NCI-H1105 treated with DMSO at 0.1 percent for 48 hours (cell line): ENCODE measurements at regions not wholly inside any gene's neighbourhood (a gene's known extent, or its start where the extent isn't known, plus 50 kb on each side); places are given as distances from the start of the nearest gene placed in this dataset.
"Not testable (repeated sequence)": the region's sequence is repeated elsewhere in the genome, so short reads cannot be mapped to it uniquely, and the experiment has no call there.

ENCODE experiments used
- DNase-seq: peaks from one replicate; lab custom pipeline; 2025; lab: John Stamatoyannopoulos, UW

DNA sequence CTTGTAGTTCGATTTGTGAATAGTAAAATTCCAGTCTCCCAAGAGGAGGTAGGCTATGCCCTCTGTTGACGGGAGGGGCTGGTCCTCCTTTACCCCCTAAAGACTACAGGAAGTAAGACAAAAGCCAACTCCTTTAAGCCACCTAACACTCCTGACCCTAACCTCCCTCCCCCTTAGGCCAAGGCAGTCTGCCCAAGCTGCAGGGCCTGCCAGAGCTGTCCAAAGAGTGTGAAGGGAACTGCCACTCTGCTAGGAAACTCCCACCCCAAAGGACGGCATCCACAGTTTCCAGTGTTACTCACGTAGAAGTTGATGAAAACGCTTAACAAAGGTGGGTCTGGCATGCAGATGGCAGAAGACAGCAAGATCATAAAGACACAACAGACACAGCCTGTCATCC lies 803.2 kb downstream of the PLA2G4A start:
- DNase-seq, result no peak

DNA sequence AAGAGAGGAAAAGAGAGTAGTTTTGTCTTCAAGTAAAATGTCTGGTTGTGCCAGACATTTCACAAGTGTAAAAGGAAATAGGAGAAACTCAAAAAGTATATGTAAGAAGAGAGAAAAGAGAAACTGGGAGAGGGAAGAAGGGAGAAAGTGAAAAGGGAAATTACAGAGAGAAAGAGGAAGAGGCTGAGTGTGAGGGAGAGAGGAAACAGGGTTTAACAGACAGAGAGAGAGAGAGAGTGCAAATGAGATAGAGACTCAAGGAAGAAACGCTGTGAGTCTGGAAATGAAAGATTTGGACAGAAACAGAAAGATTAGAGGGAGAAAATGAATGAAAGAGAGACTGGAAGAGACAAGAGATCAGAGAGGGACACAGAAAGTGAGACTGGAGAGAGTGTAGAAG lies 806.2 kb downstream of the PLA2G4A start:
- DNase-seq, result no peak

DNA sequence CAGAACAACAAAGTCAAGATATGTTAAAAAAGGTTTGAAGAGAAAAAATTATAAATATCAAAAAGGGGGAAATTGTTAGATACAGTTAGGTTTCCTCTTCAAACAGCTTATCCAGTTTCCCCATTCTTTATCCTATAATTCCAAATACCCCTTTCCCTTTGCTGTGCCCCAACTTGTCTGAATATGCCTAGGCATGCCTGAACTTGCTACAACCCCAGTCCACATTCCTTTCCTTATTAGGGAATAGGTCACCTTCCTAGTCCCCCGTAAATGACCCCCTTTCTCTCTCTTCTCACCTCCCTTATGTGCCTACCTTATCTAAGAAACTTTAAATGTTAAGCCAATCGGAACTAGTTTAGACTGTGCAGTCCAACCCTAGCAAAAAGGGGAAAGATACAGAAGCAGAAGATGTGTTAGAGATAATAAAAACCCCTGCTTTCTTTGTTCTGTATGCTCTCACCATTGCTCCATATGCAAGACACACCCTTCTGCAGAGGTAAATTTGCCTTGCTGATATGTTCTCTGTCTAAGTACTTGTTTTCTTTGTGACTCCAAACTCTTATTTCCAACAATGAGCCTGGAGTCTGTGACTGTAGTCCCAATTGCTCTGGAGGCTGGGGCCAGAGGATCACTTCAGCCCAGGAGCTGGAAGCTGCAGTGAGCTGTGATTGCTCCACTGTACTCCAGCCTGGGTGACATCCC lies 810.1 kb downstream of the PLA2G4A start:
- DNase-seq, result no peak

DNA sequence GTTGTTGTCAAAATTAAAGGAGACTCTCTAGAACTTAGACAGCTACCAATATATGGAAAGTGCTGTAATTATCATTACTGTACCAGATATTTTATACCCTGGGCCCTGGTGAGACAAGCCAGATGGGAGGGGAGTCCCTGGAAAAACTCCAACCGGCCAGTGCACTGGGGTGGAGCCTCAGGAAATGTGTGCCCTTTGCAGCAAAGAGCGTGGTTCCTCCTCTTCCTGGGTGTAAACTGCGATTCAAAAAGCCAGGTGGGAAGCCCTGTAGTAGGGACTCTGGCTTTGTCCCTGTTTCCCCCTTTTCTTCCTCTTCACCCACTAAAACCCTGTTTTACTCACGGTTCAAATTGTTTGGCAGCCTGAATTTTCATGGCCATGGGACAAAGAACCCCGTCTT lies 812.3 kb downstream of the PLA2G4A start:
- no peak for DNase-seq

DNA sequence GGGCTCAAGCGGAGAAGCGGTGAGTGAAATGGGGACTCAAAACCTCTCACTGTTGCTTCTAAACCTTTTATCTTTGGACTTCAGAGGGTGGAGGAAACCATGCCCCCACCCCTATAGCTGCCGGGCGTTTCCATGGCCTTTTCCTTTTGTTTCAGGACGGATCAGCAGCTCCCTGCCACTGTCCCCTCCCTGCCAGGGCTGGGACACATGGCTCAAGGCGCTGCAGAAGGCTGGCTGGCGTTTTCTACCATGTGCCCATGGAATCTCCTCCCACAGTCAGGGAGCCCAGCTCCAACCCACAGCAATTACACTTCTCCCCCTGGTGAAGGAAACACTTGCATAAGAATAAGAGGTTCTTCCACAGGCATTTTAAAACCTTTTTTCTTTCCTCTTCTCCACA lies 812.7 kb downstream of the PLA2G4A start:
- DNase-seq, result no peak

DNA sequence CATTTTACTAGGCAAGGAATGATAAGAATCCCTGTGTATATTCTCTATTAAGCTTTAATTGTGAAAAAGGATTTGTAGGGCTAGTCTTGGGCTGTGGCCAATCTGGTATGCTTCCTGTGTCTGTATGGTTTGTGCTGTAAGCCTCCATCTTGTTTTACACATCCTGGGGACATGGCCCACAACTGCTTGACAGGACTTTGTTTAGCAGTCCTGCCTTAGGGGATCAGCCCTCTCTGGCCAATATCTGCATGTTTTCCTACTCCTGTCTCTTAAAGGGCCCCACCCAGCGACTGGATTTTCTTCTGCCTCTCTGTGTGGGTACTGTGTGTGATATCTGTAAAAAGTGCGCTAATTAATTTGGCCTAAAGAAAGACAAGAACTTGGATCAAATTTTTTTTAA lies 813.2 kb downstream of the PLA2G4A start:
- DNase-seq, result no peak

DNA sequence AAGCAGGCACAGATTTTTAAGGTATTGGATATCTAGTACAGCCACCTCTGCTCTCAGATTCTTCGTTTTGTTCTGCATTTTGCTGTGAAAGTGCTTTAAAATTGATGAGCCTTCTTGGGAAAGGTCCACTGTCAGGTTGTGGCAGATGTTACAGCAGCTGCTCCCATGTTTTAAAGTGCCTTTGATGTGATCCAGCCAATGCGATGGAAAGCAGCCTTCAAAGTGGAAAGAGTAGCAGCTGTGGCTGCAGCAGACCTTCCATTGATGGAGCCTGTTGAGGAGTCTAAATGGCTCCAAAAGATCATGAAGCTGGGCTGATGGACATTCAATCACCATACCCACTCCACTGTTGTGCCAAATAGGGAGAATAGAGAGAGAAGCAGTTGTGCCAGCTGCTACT lies 816.9 kb downstream of the PLA2G4A start:
- DNase-seq, result no peak

DNA sequence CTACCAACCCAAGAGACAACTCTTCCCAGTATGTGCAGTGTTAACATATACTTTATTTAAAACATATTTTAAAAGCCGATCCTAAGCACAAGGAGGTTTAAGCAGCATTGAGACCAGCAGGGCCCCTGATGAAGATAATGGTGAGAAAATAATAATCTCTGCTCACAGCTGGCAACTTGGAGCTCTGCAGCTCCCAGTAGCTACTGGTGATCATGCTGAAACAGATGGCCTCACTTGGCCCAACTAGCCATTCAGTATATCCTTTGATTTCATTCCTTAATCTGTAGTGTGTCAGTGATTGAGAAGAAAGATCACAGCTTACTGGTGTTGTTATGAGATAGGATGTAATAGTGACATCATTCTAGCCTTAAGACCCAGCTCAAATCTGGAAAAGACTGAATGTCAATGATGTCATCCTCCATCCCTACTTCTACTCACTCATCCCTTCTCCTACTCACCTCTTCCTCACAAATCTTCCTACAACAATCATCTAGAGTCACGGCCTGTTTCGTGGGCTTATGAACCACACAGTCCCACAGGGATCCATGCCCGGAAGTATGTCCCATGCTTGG lies 817.9 kb downstream of the PLA2G4A start:
- DNase-seq, result no peak

DNA sequence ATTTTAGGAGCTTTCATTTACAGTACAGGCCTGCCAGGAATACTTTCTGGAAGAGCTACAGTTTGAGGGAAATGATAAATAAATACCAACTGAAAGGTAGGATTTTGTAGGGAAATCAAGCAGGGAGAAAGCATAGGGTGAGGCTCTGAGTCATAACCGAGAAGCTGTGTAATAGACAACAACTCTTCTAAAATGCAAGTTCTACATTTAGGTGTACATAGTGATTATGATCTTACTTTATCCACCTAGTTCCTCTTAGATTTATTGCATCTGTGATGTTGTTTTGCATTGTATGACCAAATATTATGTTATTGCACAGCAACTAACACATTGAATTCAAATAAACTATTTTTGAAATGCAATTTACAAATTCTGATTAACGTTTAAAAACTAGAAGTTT lies 819.3 kb downstream of the PLA2G4A start:
- no peak for DNase-seq

DNA sequence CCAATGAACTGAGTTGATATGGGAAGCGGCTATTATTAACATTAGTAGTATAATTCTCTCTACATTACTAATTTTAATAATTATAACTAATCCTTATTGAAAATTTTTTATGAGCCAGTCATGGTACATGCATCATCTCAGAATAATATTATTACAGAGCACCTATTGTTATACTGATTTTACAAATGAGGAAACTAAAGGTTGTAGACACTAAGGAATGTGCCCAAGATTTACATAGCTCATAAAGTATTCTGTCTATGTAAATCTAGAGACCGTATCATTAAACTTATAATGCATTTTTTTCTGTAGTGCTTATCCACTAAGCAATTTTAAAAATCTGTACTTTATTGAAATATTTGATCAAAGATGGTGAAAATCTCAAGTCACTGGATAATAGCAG lies 825.9 kb downstream of the PLA2G4A start:
- DNase-seq, result no peak

DNA sequence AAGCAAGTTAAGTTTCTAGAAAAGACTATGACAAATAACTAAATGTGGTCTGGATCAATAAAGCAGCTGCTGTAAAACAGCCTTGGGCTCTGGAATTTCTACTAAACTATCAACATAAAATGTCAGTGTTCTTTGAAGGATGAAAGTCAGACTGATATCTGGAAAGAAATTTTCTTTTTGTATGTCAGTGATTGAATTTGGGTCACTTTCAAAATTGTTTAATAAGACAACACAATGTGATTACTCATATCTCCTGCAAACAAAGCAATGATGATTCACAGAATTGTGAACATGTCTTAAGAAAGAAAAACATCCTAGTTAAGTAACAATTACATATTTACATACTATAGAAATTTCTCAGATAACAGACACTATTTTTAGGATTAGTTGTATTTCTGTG lies 826.4 kb downstream of the PLA2G4A start:
- no peak for DNase-seq

DNA sequence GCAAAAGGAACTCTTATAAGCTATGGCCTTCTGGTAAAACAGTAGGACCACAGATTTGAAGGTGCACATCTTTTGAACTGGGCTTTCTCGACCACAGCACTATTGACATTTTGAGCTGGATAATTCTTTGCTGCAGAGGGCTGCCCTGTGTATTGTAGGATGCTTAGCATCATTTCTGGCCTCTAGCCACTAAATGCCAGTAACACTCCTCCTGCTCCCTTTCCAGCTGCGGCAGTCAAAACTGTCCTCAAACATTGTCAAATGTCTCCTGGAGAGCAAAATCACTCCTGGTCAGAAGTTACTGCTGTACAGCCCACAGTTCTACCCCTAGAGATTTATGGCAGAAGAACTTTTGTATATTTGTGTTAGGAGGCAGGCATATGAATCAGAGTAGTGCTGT lies 836.7 kb downstream of the PLA2G4A start:
- DNase-seq, result no peak

DNA sequence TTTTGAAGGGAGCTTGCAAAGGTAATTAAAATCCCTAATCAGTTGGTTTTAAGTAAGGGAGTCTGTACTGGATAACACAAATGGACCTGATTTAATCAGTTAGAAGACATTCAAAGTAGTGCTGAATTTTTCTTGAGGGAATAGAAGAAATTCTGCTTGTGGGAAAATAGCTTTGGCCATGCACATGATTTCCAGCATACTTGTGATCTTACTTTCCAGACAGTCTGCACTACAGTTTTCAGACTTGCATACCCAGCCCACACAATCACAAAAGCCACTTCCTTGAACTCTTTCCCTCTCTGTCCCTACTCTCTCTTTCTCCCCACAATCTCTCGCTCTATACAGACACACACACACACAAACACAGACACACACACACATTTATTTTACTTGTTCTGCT lies 852.1 kb downstream of the PLA2G4A start:
- DNase-seq, result no peak

DNA sequence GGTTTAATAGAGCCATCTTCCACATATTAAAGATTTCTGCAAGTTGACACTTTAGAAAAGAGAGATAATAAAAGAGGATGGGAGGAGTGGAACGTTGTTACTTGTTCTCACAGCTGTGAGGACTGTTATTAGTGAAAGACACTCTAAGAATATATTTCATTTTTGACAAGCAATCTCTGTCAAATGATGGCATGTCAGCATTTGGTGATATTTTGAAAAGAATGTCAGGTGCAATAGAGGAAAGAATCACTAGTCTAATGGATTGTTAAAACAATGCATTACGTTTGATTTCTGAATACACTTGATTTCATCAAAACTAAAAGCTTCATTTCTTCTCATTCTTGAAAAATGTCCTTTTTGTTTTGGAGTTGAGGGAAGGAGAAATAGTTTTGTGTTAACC lies 853.4 kb downstream of the PLA2G4A start:
- no peak for DNase-seq

DNA sequence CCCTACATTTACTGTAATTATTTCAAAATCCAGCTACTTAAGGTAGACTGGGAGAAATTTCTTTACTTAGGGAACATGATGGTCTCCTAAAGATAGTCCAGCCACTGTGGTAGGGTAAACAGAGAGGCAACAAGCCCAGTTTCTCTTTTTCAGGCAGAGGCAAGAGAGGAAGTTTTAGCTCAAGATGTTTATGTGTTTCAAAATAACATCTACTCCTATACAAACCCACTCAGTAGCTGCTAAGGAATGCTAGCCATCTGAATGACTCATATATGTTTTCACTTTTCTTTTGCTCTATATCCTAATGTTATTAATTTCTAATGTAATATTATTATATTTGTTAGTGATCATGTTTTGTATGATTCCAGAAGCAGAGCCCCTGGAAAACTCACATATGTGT lies 856.6 kb downstream of the PLA2G4A start:
- no peak for DNase-seq

DNA sequence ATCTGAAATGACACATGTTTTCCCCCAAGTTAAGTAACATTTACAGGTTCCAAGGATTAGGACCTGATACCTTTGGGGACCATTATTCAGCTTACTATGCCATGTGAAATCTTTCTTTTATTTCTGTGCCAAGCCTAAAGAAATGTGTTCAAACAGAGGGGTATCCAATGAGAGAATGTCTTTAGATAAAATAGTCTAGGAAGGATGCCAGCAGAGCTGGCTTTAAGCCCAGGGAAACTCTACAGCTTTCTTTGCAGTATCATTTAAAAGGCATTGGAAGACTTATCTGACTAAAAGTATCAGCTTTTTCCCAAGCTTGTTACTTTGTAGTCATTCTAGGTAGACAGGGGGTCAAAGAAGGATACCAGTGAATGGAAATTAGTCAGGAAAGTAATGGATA lies 860.4 kb downstream of the PLA2G4A start:
- DNase-seq, result peak; percentile 83

DNA sequence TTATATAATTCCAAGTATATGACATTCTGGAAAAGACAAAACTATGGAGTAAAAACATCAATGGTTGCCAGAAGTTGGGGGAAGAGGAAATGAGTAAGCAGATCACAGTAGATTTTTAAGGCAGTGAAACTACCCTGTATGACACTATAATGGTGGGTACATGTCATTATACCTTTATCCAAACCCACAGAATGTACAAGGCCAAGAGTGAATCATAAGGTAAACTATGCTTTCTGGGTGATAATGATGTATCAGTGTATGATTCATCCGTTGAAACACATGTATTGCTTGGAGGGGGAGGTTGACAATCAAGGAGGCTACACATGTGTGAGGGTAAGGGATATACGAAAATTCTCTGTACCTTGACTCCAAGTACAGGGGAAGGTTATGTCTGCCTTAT lies 862.7 kb downstream of the PLA2G4A start:
- DNase-seq, result no peak

DNA sequence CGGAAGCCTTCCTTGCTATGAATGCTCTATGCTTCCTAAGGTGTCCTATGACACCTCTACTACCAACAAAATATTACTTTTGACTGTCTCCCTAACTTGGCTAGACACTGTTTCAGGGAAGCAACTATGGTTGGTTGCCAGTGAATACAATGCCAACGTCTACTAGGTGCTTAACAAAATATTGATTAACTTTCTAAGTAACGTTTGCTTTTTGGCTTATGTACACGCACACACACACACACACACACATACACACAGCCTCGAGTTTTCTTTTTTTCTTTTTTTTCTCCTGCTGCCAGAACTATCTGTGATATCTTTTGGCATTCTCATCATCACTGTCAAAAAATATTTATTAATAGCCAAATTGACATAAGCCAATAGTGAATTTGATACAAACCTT lies 864.0 kb downstream of the PLA2G4A start:
- DNase-seq, result peak; percentile 6

DNA sequence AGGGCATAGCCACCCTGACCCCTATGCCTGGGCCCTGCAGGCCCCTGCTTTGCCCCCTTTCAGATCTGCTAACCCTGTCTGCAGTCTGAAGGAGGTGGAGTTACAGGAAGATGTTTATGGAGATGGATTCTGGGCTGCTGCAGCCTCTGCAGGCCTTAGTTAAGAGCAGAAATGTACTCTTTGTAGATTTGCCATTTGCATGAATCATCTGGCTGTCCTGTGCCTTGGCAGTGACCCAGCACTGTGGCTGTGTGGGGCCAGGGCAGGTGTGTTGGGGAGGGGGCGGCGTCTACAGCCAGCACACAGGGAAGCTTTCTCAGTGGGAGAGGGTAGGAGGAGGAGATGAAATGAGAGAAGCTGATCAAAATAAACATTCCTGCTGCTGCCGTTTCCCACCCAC lies 867.3 kb downstream of the PLA2G4A start:
- DNase-seq, result no peak

DNA sequence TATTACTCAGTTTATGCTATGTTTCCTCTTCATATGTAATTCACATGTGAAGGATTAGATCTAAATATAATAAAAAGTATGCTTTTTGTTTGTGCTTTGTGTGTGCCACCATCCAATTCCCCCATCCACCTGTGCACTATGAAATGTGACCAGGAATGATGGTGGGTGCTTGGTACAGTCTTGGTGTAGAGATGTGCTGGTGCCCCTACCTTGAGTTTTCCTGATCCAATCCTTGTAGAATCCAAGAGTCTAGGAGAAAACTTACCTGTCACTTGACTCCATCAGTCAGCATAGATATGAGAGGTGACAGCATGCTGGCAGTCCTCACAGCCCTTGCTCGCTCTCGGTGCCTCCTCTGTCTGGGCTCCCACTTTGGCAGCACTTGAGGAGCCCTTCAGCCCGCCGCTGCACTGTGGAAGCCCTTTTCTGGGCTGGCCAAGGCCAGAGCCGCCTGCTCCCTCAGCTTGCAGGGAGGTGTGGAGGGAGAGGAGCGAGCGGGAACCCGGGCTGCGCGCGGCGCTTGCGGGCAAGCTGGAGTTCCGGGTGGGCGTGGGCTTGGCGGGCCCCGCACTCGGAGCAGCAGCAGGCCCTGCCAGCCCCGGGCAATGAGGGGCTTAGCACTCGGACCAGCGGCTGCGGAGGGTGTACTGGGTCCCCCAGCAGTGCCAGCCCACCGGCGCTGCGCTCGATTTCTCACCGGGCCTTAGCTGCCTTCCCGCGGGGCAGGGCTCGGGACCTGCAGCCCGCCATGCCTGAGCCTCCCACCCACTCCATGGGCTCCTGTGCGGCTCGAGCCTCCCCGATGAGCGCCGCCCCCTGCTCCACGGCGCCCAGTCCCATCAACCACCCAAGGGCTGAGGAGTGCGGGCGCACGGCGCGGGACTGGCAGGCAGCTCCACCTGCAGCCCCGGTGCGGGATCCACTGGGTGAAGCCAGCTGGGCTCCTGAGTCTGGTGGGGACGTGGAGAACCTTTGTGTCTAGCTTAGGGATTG lies 874.7 kb downstream of the PLA2G4A start:
- DNase-seq, result not testable (repeated sequence)

DNA sequence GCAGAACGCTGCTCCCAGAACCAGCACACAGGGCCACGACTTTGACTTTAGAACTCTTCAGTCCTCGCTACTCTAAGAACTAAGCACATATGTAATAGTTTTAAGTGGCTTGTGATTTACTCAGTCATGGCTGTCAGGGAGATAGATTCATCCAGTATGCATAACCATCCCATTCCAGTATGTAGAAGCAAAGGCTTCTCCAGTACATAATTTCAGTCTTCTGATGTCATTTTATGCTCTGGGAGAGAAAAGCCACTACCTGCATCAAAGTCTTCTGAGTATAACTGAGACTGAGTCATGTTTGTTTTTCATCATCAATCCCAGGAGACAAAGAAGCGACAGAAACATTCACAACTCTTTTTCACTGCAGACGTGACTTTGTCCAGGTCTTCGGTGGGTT lies 885.7 kb downstream of the PLA2G4A start:
- DNase-seq, result no peak

DNA sequence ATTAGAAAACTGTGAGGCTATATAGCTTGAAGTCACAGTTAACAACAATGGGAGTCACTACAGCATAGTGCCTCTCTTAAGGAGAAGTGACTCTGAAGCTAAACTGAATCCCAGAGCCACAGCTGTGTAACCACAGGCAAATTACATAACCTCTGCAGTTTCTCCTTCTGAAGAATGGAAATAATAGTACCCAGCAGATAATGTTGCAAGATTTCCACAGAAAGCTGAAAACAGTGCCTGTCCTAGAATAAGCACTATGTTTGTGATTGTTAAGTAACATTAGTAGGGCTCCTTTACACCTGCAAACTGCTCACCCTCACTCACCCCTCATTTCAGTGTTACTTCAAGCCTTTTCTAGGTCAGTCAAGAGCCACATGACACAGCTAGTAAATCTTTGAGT lies 886.7 kb downstream of the PLA2G4A start:
- DNase-seq, result no peak

DNA sequence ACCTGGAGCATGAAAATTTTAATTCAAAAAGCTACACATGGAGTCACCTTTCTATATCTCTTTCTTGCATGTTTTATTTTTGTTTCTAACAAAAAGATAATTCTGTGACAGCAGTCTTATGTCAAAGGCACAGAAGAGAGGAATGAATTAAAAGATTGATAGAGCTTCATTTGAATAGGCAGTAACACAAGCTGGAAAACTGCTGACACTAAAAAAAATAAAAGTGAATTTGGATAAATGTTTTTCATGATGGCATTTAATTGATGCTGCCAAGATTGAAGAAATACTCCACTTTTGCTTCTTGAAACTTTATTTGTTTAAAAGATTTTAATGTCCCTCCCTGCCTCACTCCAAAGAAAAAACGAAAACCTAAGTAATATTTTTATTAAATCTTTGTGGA lies 887.4 kb downstream of the PLA2G4A start:
- no peak for DNase-seq
